ENCODE measurements at regions not wholly inside any gene's neighbourhood (a gene's known extent, or its start where the extent isn't known, plus 50 kb on each side); places are given as distances from the start of the nearest gene placed in this dataset.

DNA sequence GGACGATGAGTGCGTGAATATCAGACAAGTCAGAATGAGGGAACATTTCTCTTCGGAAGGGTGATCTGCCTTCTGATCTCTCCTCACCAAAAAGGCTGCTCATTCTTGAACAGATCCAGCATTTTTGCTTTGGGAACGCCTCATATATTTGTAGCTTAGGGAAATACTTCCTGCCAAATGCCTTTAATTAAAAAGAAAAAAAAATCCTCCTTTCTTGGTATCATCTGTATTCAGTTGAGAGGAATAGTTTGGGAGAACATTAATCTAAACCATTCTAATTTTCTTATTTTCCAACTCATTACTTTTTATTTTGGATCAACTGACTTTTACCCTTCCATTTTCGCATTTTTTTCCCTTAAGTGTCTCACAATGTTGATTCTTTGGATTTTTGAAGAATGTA is 163.4 kb downstream of the SNX18 start:
- POLR2A ChIA-PET, result no interaction called here
- DNase-seq, result no peak
- intact Hi-C loops (cut with DNase I, micrococcal nuclease), result no loop called here
- Mint-ChIP-seq H3K9me3 (ENCODE audit: low read depth) (no peaks in the 10 kb centered on the region), H3K27me3 (no peaks in the 10 kb centered on the region), H3K4me3 (no peak overlapping the region), H3K36me3 (ENCODE audit: low read depth) (no peaks in the 10 kb centered on the region), H3K4me1 (no peaks in the 10 kb centered on the region), H3K27ac (no peak overlapping the region)
- CTCF ChIA-PET, result interaction anchor here (0.6 to 0.9 kb wide), 2 partner anchors 41 to 168 kb away, joined by 3 read pairs; no protein-coding TSS in a partner anchor
- ATAC-seq, result no peak

DNA sequence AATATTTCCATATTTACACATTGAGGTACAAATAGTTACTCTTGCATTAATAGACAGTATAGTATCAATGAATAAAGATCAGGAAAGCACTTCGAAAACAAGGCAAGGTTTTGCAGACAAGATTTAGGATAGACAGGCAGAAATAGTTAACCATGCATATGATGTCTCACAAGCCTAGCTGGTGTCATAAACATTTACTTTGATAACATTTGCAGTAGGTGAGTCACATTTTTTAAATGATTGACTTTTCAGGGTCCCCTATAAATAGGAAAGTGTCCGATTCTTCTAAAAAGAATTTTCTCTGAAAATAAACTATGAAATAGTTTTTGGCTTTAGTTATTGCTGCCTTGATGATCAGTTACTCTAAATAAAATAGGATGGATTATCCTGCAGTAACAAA is 162.1 kb downstream of the SNX18 start:
- intact Hi-C loops (cut with DNase I, micrococcal nuclease), result no loop called here
- Mint-ChIP-seq H3K4me1 (peaks cover 1% of the 10 kb centered on the region), H3K9me3 (ENCODE audit: low read depth) (no peaks in the 10 kb centered on the region), H3K36me3 (ENCODE audit: low read depth) (no peaks in the 10 kb centered on the region), H3K27me3 (no peaks in the 10 kb centered on the region), H3K4me3 (no peak overlapping the region), H3K27ac (no peak overlapping the region)
- ChIA-PET POLR2A (no interaction called here), CTCF (no interaction called here)
- no peak for DNase-seq
- ATAC-seq, result no peak

DNA sequence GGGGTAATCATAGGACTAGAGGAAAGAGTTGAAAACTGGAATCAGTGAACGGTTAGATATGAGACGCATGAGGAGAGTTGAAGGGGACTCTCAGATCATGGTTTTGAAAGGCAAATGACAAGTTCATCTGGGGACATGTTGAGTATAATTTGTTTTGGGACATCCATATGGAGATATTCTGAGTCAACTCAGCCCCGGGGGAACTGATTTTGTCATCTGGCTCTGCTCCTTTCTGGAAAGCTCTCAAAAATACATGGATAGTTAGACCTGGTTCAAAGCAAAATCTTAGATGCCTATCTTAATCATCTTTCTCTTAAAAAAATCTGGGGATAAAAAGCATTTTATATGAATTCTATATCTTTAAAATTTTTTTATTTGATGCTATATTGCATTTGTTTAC is 161.2 kb downstream of the SNX18 start:
- no peak overlapping the region for H3K27ac Mint-ChIP-seq
- ChIA-PET CTCF (interaction anchor here (0.5 to 0.6 kb wide), 2 partner anchors 47 to 1976 kb away, joined by 3 to 4 read pairs; no protein-coding TSS in a partner anchor), POLR2A (no interaction called here)
- no peaks in the 10 kb centered on the region for H3K36me3 Mint-ChIP-seq (ENCODE audit: low read depth)
- no peaks in the 10 kb centered on the region for H3K27me3 Mint-ChIP-seq
- H3K4me3 Mint-ChIP-seq, result no peak overlapping the region
- peaks cover 10% of the 10 kb centered on the region for H3K4me1 Mint-ChIP-seq
- ATAC-seq (no peak), DNase-seq (no peak)
- intact Hi-C loops (cut with DNase I, micrococcal nuclease), result no loop called here
- no peaks in the 10 kb centered on the region for H3K9me3 Mint-ChIP-seq (ENCODE audit: low read depth)

DNA sequence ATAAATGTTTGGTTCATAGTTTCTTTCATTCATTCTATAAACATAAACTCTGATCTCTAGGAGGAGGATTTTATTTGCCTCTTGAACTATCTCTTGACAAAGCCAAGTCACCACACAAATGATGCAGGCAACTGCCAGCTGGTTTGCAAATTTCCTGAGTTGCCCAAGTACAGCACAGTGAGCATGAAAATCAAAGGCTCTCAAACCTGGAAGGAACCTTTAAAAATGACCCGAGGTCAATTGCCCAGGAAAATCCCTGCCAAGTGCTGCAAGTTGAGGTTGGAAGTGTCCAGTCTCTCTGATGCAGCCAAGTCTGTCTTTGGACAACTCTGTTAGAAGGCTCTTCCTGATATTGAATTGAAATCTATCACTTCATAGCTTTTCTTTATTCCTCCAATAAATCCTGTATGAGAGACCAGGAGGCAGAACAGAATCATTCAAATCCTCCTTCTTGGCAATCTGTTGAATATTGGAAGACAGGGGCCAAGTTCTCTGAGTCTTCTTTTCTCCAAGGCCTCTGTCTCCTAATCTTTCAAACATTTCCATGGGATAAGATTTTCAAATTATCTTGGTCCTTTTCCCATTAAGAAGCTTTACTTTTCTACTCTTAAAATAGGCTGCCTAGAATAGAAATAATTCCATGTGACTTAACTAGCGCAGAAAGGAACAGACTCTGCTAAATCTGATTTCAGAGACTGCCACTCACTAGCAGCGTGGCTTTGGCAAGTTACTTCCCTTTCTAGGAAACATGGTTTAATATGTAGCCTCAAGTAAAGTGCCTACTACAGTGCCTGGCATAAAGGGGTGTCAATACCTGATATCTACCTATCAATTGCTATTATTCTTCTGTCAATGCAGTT is 159.2 kb downstream of the SNX18 start:
- Mint-ChIP-seq H3K9me3 (ENCODE audit: low read depth) (peaks cover 5% of the 10 kb centered on the region), H3K36me3 (ENCODE audit: low read depth) (no peaks in the 10 kb centered on the region), H3K27me3 (no peaks in the 10 kb centered on the region), H3K4me1 (peaks cover 20% of the 10 kb centered on the region), H3K27ac (no peak overlapping the region), H3K4me3 (no peak overlapping the region)
- CTCF ChIA-PET, result no interaction called here
- ATAC-seq (no peak), DNase-seq (no peak)
- intact Hi-C loops (cut with DNase I, micrococcal nuclease), result no loop called here
- POLR2A ChIA-PET, result no interaction called here

DNA sequence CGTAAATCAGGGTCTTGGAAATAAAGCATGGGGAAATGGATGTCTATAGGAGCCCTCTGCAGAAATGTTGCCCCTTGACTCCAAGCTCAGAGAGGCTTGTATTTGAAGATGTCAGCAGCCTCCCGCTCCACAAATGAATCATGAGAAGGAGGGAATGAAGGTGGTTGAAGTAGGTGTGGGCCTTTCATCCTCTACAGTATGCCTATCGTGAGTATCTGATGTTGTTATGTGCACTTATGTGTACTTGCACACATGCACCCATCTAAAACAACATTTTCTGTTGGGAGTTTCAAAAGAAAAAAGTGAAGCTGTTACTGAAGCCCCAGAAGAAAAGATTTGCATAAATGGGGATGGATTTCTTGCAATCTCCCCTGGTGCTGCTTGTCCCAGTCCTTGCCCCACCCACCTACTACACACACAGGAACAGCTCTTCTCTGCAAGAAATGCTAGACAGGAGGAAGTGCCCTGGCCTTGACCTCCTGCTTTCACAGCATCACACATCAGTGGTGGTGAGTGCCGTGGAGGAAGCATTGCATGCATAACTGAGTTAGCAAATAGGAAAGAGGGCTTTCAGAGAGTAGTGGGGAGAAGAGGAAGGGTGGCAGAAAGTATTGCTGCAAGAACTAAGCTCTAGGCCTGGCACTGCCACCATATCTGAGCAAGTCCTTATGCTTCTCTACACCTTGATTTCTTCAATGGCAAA is 156.1 kb downstream of the SNX18 start:
- Mint-ChIP-seq H3K4me1 (peaks cover 38% of the 10 kb centered on the region), H3K9me3 (ENCODE audit: low read depth) (peaks cover 5% of the 10 kb centered on the region), H3K27ac (no peak overlapping the region), H3K4me3 (no peak overlapping the region), H3K36me3 (ENCODE audit: low read depth) (no peaks in the 10 kb centered on the region), H3K27me3 (no peaks in the 10 kb centered on the region)
- ChIA-PET POLR2A (interaction anchor here (0.6 kb wide), 1 partner anchor 439 kb away, joined by 3 read pairs; no protein-coding TSS in a partner anchor), CTCF (interaction anchor here (0.7 to 1.2 kb wide), 2 partner anchors 15 to 193 kb away, joined by 3 read pairs; no protein-coding TSS in a partner anchor)
- ATAC-seq (peak; percentile 93), DNase-seq (peak; percentile 55)
- intact Hi-C loops (cut with DNase I, micrococcal nuclease), result no loop called here

DNA sequence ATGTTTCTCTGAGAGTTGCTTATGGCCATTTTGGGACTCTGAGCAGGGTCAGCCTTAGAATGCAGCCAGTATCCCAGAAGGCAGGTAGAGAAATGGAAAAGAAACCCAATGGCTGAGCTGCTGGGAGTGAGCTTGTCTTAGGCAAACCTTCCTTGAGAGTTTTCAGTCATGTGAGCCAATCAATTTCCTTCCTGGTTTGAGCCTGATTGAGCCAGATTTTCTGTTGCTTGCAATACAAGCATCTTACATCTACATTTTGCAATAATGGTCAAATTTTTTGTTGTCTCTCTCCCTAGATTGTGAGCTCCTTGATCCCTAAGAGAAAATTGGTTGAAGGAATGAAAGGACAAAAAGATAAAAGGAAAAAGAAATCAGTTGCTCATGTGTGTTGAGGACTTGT is 155.3 kb downstream of the SNX18 start:
- CTCF ChIA-PET, result interaction anchor here (1.2 kb wide), 1 partner anchor 194 kb away, joined by 3 read pairs; no protein-coding TSS in a partner anchor
- Mint-ChIP-seq H3K4me3 (no peak overlapping the region), H3K27me3 (no peaks in the 10 kb centered on the region), H3K4me1 (peaks cover 38% of the 10 kb centered on the region), H3K9me3 (ENCODE audit: low read depth) (peaks cover 13% of the 10 kb centered on the region), H3K36me3 (ENCODE audit: low read depth) (no peaks in the 10 kb centered on the region), H3K27ac (no peak overlapping the region)
- intact Hi-C loops (cut with DNase I, micrococcal nuclease), result no loop called here
- POLR2A ChIA-PET, result no interaction called here
- DNase-seq (no peak), ATAC-seq (no peak)

DNA sequence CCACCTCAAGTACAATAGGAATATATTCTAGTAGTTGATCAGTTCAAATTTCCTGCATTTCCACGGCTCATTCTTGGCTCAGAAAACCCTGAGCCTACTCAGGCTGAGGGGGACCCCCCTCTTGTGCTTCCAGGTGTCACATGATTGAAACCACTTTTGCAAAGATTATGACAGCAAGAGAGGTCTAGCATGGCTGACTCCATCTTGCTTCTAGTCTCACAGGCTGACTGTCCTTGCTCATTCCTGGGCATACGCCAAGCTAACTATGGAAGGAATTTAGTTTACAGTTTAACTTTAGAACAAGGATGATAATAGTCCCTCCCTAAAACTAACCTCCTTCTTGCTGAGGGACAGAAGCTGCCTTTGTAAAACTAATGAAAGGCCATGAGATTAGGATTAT is 154.1 kb downstream of the SNX18 start:
- POLR2A ChIA-PET, result no interaction called here
- CTCF ChIA-PET, result interaction anchor here (0.6 to 1.5 kb wide), 3 partner anchors 10 to 139 kb away, joined by 3 to 5 read pairs (median 5); no protein-coding TSS in a partner anchor
- no peak overlapping the region for H3K4me3 Mint-ChIP-seq
- DNase-seq (no peak), ATAC-seq (no peak)
- peaks cover 13% of the 10 kb centered on the region for H3K9me3 Mint-ChIP-seq (ENCODE audit: low read depth)
- no peaks in the 10 kb centered on the region for H3K36me3 Mint-ChIP-seq (ENCODE audit: low read depth)
- intact Hi-C loops (cut with DNase I, micrococcal nuclease), result no loop called here
- H3K27me3 Mint-ChIP-seq, result no peaks in the 10 kb centered on the region
- no peak overlapping the region for H3K27ac Mint-ChIP-seq
- peaks cover 38% of the 10 kb centered on the region for H3K4me1 Mint-ChIP-seq

DNA sequence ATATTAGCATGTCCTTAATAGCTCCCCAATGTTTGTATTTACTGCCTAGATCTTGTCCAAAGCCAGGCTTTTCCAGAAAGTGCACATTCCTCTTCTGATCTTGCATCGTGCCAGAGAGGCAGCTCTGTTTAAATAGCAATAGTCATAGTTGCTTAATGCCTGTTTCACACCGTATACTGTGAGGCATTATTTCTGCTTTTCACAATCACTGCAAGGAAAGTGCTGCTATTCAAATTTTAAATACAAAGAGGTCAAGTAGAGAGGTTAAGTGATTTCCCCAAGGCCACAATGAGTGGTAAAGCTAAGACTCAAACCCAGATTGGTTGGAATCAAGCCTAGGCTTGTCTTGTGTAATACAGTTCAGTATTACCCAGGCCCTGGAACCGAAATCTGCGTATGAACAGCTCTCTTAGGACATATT is 153.6 kb downstream of the SNX18 start:
- H3K27ac Mint-ChIP-seq, result no peak overlapping the region
- peaks cover 13% of the 10 kb centered on the region for H3K9me3 Mint-ChIP-seq (ENCODE audit: low read depth)
- H3K27me3 Mint-ChIP-seq, result no peaks in the 10 kb centered on the region
- intact Hi-C loops (cut with DNase I, micrococcal nuclease), result no loop called here
- H3K4me1 Mint-ChIP-seq, result peaks cover 38% of the 10 kb centered on the region
- DNase-seq, result no peak
- no peak for ATAC-seq
- no peak overlapping the region for H3K4me3 Mint-ChIP-seq
- no peaks in the 10 kb centered on the region for H3K36me3 Mint-ChIP-seq (ENCODE audit: low read depth)
- ChIA-PET POLR2A (no interaction called here), CTCF (interaction anchor here (0.7 to 1.5 kb wide), 4 partner anchors 11 to 173 kb away, joined by 3 to 5 read pairs (median 5); partner anchors contain the start of gene SNX18)

DNA sequence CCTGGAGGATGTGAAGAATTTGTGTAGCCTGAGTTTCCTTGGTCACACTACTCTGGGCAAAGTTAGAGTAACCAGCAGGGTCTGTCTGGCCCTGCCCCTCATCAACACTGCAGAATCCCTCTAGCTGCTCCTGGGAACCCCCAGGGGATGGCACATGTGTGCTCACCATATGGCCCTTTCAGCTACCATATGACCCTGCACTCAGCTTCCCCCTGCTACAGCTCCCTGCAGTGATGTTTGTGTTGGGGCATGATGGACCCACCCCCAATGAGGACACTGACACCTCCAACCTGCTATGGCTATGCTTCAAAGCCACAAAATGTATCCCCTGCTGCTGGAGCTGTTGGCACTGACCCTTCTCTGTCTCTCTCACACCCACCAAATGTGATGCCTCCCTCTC is 152.7 kb downstream of the SNX18 start:
- Mint-ChIP-seq H3K9me3 (ENCODE audit: low read depth) (peaks cover 13% of the 10 kb centered on the region), H3K36me3 (ENCODE audit: low read depth) (no peaks in the 10 kb centered on the region), H3K4me1 (peaks cover 38% of the 10 kb centered on the region), H3K27me3 (no peaks in the 10 kb centered on the region), H3K4me3 (no peak overlapping the region), H3K27ac (no peak overlapping the region)
- intact Hi-C loops (cut with DNase I, micrococcal nuclease), result no loop called here
- ChIA-PET CTCF (interaction anchor here (0.8 to 1.5 kb wide), 3 partner anchors 10 to 174 kb away, joined by 3 to 5 read pairs (median 5); partner anchors contain the start of gene SNX18), POLR2A (no interaction called here)
- no peak for ATAC-seq
- DNase-seq, result no peak

DNA sequence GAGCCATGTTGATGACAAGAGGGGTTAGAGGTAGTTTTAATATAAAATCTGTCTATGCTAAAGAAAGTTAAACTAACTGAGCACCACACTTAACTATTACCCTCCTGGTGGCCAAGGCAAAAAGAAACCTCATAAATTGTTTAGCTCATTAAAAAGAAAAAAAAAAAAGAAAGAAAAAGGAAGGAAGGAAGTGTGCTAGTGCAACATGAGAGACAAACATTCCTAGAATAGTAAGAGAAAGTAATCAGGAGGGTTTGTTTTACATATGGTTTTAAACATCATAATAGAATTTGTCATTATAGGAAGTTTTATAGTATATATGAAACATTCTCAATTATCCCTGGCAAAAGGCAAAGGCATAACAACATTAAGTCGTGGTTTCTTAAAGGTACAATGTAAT is 152.3 kb downstream of the SNX18 start:
- intact Hi-C loops (cut with DNase I, micrococcal nuclease), result no loop called here
- H3K9me3 Mint-ChIP-seq (ENCODE audit: low read depth), result peaks cover 13% of the 10 kb centered on the region
- ATAC-seq (no peak), DNase-seq (no peak)
- peaks cover 38% of the 10 kb centered on the region for H3K4me1 Mint-ChIP-seq
- no peaks in the 10 kb centered on the region for H3K27me3 Mint-ChIP-seq
- H3K36me3 Mint-ChIP-seq (ENCODE audit: low read depth), result no peaks in the 10 kb centered on the region
- CTCF ChIA-PET, result interaction anchor here (0.6 to 1.5 kb wide), 2 partner anchors 10 to 31 kb away, joined by 3 to 5 read pairs; no protein-coding TSS in a partner anchor
- H3K4me3 Mint-ChIP-seq, result no peak overlapping the region
- POLR2A ChIA-PET, result no interaction called here
- H3K27ac Mint-ChIP-seq, result no peak overlapping the region

DNA sequence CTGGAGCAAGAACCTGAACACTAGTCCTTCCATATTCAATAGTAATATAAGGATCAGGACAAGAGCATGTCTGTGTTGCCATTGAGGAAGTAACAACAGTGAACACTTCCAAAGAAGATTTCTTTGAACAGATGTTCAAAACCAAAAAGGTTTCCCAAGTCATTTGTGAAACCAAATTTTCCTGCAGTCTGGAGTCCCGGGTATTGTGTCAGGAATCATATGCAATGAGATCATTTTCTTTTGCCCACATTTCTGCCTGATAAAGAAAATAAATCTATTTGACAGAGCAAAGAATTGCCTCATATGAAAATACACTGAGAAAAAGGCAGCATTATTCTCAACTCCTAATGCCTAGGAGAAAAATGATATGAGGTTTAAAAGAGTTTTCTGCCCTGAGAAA is 151.7 kb downstream of the SNX18 start:
- H3K27ac Mint-ChIP-seq, result no peak overlapping the region
- no peak for DNase-seq
- H3K9me3 Mint-ChIP-seq (ENCODE audit: low read depth), result peaks cover 13% of the 10 kb centered on the region
- H3K4me1 Mint-ChIP-seq, result peaks cover 34% of the 10 kb centered on the region
- ChIA-PET CTCF (interaction anchor here (0.6 to 1.5 kb wide), 3 partner anchors 9 to 146 kb away, joined by 3 to 5 read pairs (median 3); no protein-coding TSS in a partner anchor), POLR2A (interaction anchor here (0.6 kb wide), 1 partner anchor 45 kb away, joined by 3 read pairs; no protein-coding TSS in a partner anchor)
- no peak overlapping the region for H3K4me3 Mint-ChIP-seq
- intact Hi-C loops (cut with DNase I, micrococcal nuclease), result no loop called here
- ATAC-seq, result no peak
- H3K27me3 Mint-ChIP-seq, result no peaks in the 10 kb centered on the region
- H3K36me3 Mint-ChIP-seq (ENCODE audit: low read depth), result no peaks in the 10 kb centered on the region

All from activated CD4-positive, alpha-beta T cell treated with anti-CD3 and anti-CD28 coated beads for 36 hours (primary cell).